Ovary (tissue), 7 donors: ENCODE measurements at regions not wholly inside any gene's neighbourhood (a gene's known extent, or its start where the extent isn't known, plus 50 kb on each side); places are given as distances from the start of the nearest gene placed in this dataset.

ENCODE experiments used
- DNase-seq, 5 donors: peaks; one replicate each; pipeline ENCODE4 v3.0.0-alpha.2; 2019 to 2020
- H3K27ac ChIP-seq, 2 donors: fragments of 200-600 bp; one replicate each; pipeline versions ENCODE4 v1.5.1 to v1.8.0; 2019 to 2022
- H3K27me3 ChIP-seq: fragments of 200-600 bp; one replicate; pipeline ENCODE4 v1.8.0; 2022
- H3K36me3 ChIP-seq: fragments of 200-600 bp; sonication (generic); one replicate; pipeline ENCODE4 v1.5.1; 2019
- H3K4me1 ChIP-seq: one replicate; pipeline ENCODE4 v1.8.1; 2013; ENCODE audit warnings: mild to moderate bottlenecking, moderate library complexity; ENCODE audit not compliant: insufficient read depth
- H3K4me3 ChIP-seq: fragments of 200-600 bp; sonication (generic); one replicate; pipeline ENCODE4 v1.5.1; 2017
- H3K9me3 ChIP-seq, 2 donors: fragments of 200-600 bp in 1 of 2; sonication (generic) in 1 of 2; one replicate each; pipeline versions ENCODE4 v1.5.1 to v1.8.1; 2013 to 2019; ENCODE audit warnings: mild to moderate bottlenecking in 1 of 2, moderate library complexity in 1 of 2
- CTCF ChIP-seq, 3 donors: fragments of 450-650 bp in 2 of 3; fragments of 200-600 bp in 1 of 3; IDR thresholded peaks; one replicate each; pipeline versions ENCODE4 v1.5.1 to v1.8.0; 2016 to 2022; ENCODE audit warnings: antibody characterized with exemption in 3 of 3, mild to moderate bottlenecking in 1 of 3
- EP300 ChIP-seq: sonication (generic); formaldehyde crosslinking; IDR thresholded peaks from one replicate; pipeline ENCODE4 v1.6.1; 2017; ENCODE audit warnings: antibody characterized with exemption
- POLR2A ChIP-seq: fragments of 450-650 bp; IDR thresholded peaks from one replicate; pipeline ENCODE4 v1.6.1; 2017; ENCODE audit warnings: antibody characterized with exemption, mild to moderate bottlenecking, moderate library complexity
- WGBS, 3 donors: extraction: QIAGEN DNeasy Blood & Tissue Kit in 1 of 3; methylation state at CpG; one replicate each; pipeline versions ENCODE4 v1.1.5 to v1.1.7; 2013 to 2017; 5-methylcytosine and 5-hydroxymethylcytosine counted together
- intact Hi-C, 4 donors: fragments of 100-400 bp; cut with DNase I; formaldehyde crosslinking; loops; one replicate each; pipeline versions ENCODE4 v1.11.0 to v1.15.1; 2022 to 2023
- donor health status: DM: no; HTN: no; CAD: no; lungs with moderate emphysema.
- donor health status: DM: no; HTN: no; CAD: no.
- donor health status: Bipolar disorder and iron deficiency.
- donor health status: DM: no; HTN: no; CAD: no.
- donor health status: DM: yes; HTN: yes; CAD: no.

- no peak overlapping the region for H3K4me3 ChIP-seq
- no peaks in the 10 kb centered on the region for H3K36me3 ChIP-seq
- 68 to 80% (median 71%) methylated on average over 17 to 19 of the region's 19 CpGs for WGBS, 3 donors
- no peak overlapping the region for H3K27ac ChIP-seq
- no peak for DNase-seq
- no peaks in the 10 kb centered on the region for H3K27me3 ChIP-seq
- H3K9me3 ChIP-seq = no peaks in the 10 kb centered on the region
- TF ChIP-seq POLR2A (no peak), EP300 (no peak), CTCF (IDR thresholded peaks at IDR 0.05) (no peak)
- H3K4me1 ChIP-seq = no peaks in the 10 kb centered on the region
- intact Hi-C loops = no loop called here
Measured at GRCh38 chr4:8780596-8781368, 90.9 kb downstream of the HMX1 start.

- H3K27me3 ChIP-seq = no peaks in the 10 kb centered on the region
Measured at GRCh38 chr4:8780086-8780485, 91.6 kb downstream of the HMX1 start.

GRCh38 chr4:8779490-8779932, 92.1 kb downstream of the HMX1 start:
- no peaks in the 10 kb centered on the region for H3K4me1 ChIP-seq
- no peak overlapping the region for H3K4me3 ChIP-seq
- H3K27me3 ChIP-seq = no peaks in the 10 kb centered on the region
- no peaks in the 10 kb centered on the region for H3K9me3 ChIP-seq
- no peak for TF ChIP-seq CTCF (IDR thresholded peaks at IDR 0.05)
- TF ChIP-seq EP300 = no peak
- TF ChIP-seq POLR2A = no peak
- WGBS, 3 donors = 12 to 24% (median 16%) methylated on average over 11 of the region's 11 CpGs
- intact Hi-C loops = no loop called here
- H3K27ac ChIP-seq = no peak overlapping the region
- no peak for DNase-seq
- H3K36me3 ChIP-seq = no peaks in the 10 kb centered on the region

More at GRCh38 chr4:8780086-8780485, 91.6 kb downstream of the HMX1 start:
- no peak overlapping the region for H3K27ac ChIP-seq
- no peak for DNase-seq
- no peak overlapping the region for H3K4me3 ChIP-seq
- intact Hi-C loops = no loop called here
- 51 to 71% (median 55%) methylated on average over 8 to 13 of the region's 13 CpGs for WGBS, 3 donors
- H3K4me1 ChIP-seq = no peaks in the 10 kb centered on the region
- H3K36me3 ChIP-seq = no peaks in the 10 kb centered on the region
- H3K9me3 ChIP-seq = no peaks in the 10 kb centered on the region
- no peak for TF ChIP-seq CTCF (IDR thresholded peaks at IDR 0.05)
- no peak for TF ChIP-seq EP300
- TF ChIP-seq POLR2A = no peak

- Histone ChIP-seq H3K9me3 (no peaks in the 10 kb centered on the region), H3K4me1 (no peaks in the 10 kb centered on the region), H3K27me3 (no peaks in the 10 kb centered on the region), H3K36me3 (no peaks in the 10 kb centered on the region), H3K4me3 (no peak overlapping the region), H3K27ac (no peak overlapping the region)
- 52 to 60% (median 58%) methylated on average over 9 of the region's 9 CpGs for WGBS, 3 donors
- intact Hi-C loops = no loop called here
- TF ChIP-seq CTCF (IDR thresholded peaks at IDR 0.05) (no peak), POLR2A (no peak), EP300 (no peak)
- DNase-seq = no peak
Measured at GRCh38 chr4:8778760-8779159, 92.9 kb downstream of the HMX1 start.
